GM12891 (cell line): ENCODE measurements at regions not wholly inside any gene's neighbourhood (a gene's known extent, or its start where the extent isn't known, plus 50 kb on each side); places are given as distances from the start of the nearest gene placed in this dataset.

Experiments used
- POLR2A ChIP-seq: IDR thresholded peaks from 2 replicates; pipeline ENCODE4 v1.6.1; 2011; ENCODE audit warnings: low read depth, low read length, control low read depth
- POLR2AphosphoS5 ChIP-seq: IDR thresholded peaks from 2 replicates; pipeline ENCODE4 v1.6.1; 2011; ENCODE audit warnings: low read depth, low read length, control low read depth

GRCh38 chr2:156784020-156784701 is 348.0 kb downstream of the GPD2 start:
- TF ChIP-seq POLR2A (no peak), POLR2AphosphoS5 (no peak)
